ENCODE measurements at regions not wholly inside any gene's neighbourhood (a gene's known extent, or its start where the extent isn't known, plus 50 kb on each side); places are given as distances from the start of the nearest gene placed in this dataset.
"Not testable (repeated sequence)": the region's sequence is repeated elsewhere in the genome, so short reads cannot be mapped to it uniquely, and the experiment has no call there.

GRCh38 chr9:42431616-42432010 lies 248.2 kb downstream of the SPATA31A6 start:
- not testable (repeated sequence) for H3K27ac Mint-ChIP-seq; H3K4me1 ChIP-seq (ENCODE audit: insufficient read depth); H3K9me2 ChIP-seq (ENCODE audit: insufficient read depth); H3K4me2 ChIP-seq; DNase-seq (ENCODE audit: low spot score); H2AFZ ChIP-seq; H3K79me2 ChIP-seq (replicated peaks; ENCODE audit: insufficient read depth); H3K9me3 Mint-ChIP-seq; H3K36me3 Mint-ChIP-seq (ENCODE audit: low read depth); H3K36me3 ChIP-seq (ENCODE audit: insufficient read depth); H3K27ac ChIP-seq (ENCODE audit: low read depth); H3F3A ChIP-seq (replicated peaks; ENCODE audit: low read depth); H3K4me3 ChIP-seq; H3K27me3 Mint-ChIP-seq (ENCODE audit: insufficient read depth, low read depth, poor library complexity); H3K4me3 Mint-ChIP-seq; H3K27me3 ChIP-seq (ENCODE audit: insufficient read depth); ATAC-seq; H4K20me1 ChIP-seq (replicated peaks; ENCODE audit: insufficient read depth)
- peaks cover 11% of the 10 kb centered on the region; the same call in 1 of the 3 replicates for H3K4me1 Mint-ChIP-seq

GRCh38 chr9:42434844-42435714 lies 251.6 kb downstream of the SPATA31A6 start:
- not testable (repeated sequence) for H3K4me3 Mint-ChIP-seq; H3K27me3 Mint-ChIP-seq (ENCODE audit: insufficient read depth, low read depth, poor library complexity); H3K36me3 ChIP-seq (ENCODE audit: insufficient read depth); H3K36me3 Mint-ChIP-seq (ENCODE audit: low read depth); H3K4me1 Mint-ChIP-seq; DNase-seq (ENCODE audit: low spot score); H3K79me2 ChIP-seq (replicated peaks; ENCODE audit: insufficient read depth); H3F3A ChIP-seq (replicated peaks; ENCODE audit: low read depth); H3K4me2 ChIP-seq; H3K27me3 ChIP-seq (ENCODE audit: insufficient read depth); H3K9me3 Mint-ChIP-seq; H4K20me1 ChIP-seq (replicated peaks; ENCODE audit: insufficient read depth); H3K4me3 ChIP-seq; H3K27ac Mint-ChIP-seq; H3K27ac ChIP-seq (ENCODE audit: low read depth); H3K4me1 ChIP-seq (ENCODE audit: insufficient read depth); H3K9me2 ChIP-seq (ENCODE audit: insufficient read depth); ATAC-seq; H2AFZ ChIP-seq

GRCh38 chr9:42435715-42436342 lies 252.4 kb downstream of the SPATA31A6 start:
- H3K4me2 ChIP-seq; H3K27me3 ChIP-seq (ENCODE audit: insufficient read depth); DNase-seq (ENCODE audit: low spot score); ATAC-seq; H3K36me3 ChIP-seq (ENCODE audit: insufficient read depth); H3K27ac ChIP-seq (ENCODE audit: low read depth); H3K36me3 Mint-ChIP-seq (ENCODE audit: low read depth); H3K9me3 Mint-ChIP-seq; H3K79me2 ChIP-seq (replicated peaks; ENCODE audit: insufficient read depth); H3K4me3 Mint-ChIP-seq; H3K27ac Mint-ChIP-seq; H3K4me1 ChIP-seq (ENCODE audit: insufficient read depth); H4K20me1 ChIP-seq (replicated peaks; ENCODE audit: insufficient read depth); H3K4me1 Mint-ChIP-seq; H2AFZ ChIP-seq; H3F3A ChIP-seq (replicated peaks; ENCODE audit: low read depth); H3K27me3 Mint-ChIP-seq (ENCODE audit: insufficient read depth, low read depth, poor library complexity); H3K9me2 ChIP-seq (ENCODE audit: insufficient read depth); H3K4me3 ChIP-seq: not testable (repeated sequence)

- H3K9me3 Mint-ChIP-seq; H3K9me2 ChIP-seq (ENCODE audit: insufficient read depth); DNase-seq (ENCODE audit: low spot score); H3K27me3 ChIP-seq (ENCODE audit: insufficient read depth); H3K4me3 Mint-ChIP-seq; H3K36me3 ChIP-seq (ENCODE audit: insufficient read depth); H3F3A ChIP-seq (replicated peaks; ENCODE audit: low read depth); ATAC-seq; H3K4me1 ChIP-seq (ENCODE audit: insufficient read depth); H3K79me2 ChIP-seq (replicated peaks; ENCODE audit: insufficient read depth); H3K27me3 Mint-ChIP-seq (ENCODE audit: insufficient read depth, low read depth, poor library complexity); H4K20me1 ChIP-seq (replicated peaks; ENCODE audit: insufficient read depth); H3K4me2 ChIP-seq; H3K4me3 ChIP-seq; H2AFZ ChIP-seq; H3K36me3 Mint-ChIP-seq (ENCODE audit: low read depth); H3K4me1 Mint-ChIP-seq; H3K27ac ChIP-seq (ENCODE audit: low read depth); H3K27ac Mint-ChIP-seq: not testable (repeated sequence)
Observed at GRCh38 chr9:42437057-42437759, 253.7 kb downstream of the SPATA31A6 start.

- not testable (repeated sequence) for H3K4me1 ChIP-seq (ENCODE audit: insufficient read depth); H2AFZ ChIP-seq; H3K27me3 ChIP-seq (ENCODE audit: insufficient read depth); H3K4me3 ChIP-seq; H3K9me2 ChIP-seq (ENCODE audit: insufficient read depth); H3K4me2 ChIP-seq; H3K27ac ChIP-seq (ENCODE audit: low read depth); H3K4me3 Mint-ChIP-seq; H3F3A ChIP-seq (replicated peaks; ENCODE audit: low read depth); DNase-seq (ENCODE audit: low spot score); H3K27ac Mint-ChIP-seq; H3K4me1 Mint-ChIP-seq; H3K27me3 Mint-ChIP-seq (ENCODE audit: insufficient read depth, low read depth, poor library complexity); H3K36me3 ChIP-seq (ENCODE audit: insufficient read depth); ATAC-seq; H3K36me3 Mint-ChIP-seq (ENCODE audit: low read depth); H3K79me2 ChIP-seq (replicated peaks; ENCODE audit: insufficient read depth); H4K20me1 ChIP-seq (replicated peaks; ENCODE audit: insufficient read depth); H3K9me3 Mint-ChIP-seq
Observed at GRCh38 chr9:42442680-42443079, 259.2 kb downstream of the SPATA31A6 start.

GRCh38 chr9:42443414-42443813 lies 260.0 kb downstream of the SPATA31A6 start:
- H3K36me3 Mint-ChIP-seq (ENCODE audit: low read depth); H3K9me3 Mint-ChIP-seq; H3K4me3 ChIP-seq; H3K4me2 ChIP-seq; H2AFZ ChIP-seq; ATAC-seq; H3K4me1 ChIP-seq (ENCODE audit: insufficient read depth); H3K27ac ChIP-seq (ENCODE audit: low read depth); H3K36me3 ChIP-seq (ENCODE audit: insufficient read depth); H4K20me1 ChIP-seq (replicated peaks; ENCODE audit: insufficient read depth); H3F3A ChIP-seq (replicated peaks; ENCODE audit: low read depth); H3K4me1 Mint-ChIP-seq; H3K27ac Mint-ChIP-seq; H3K79me2 ChIP-seq (replicated peaks; ENCODE audit: insufficient read depth); H3K9me2 ChIP-seq (ENCODE audit: insufficient read depth); H3K27me3 ChIP-seq (ENCODE audit: insufficient read depth); DNase-seq (ENCODE audit: low spot score); H3K27me3 Mint-ChIP-seq (ENCODE audit: insufficient read depth, low read depth, poor library complexity); H3K4me3 Mint-ChIP-seq: not testable (repeated sequence)

All from GM23338 (cell line).